GM21381 (cell line): ENCODE measurements at regions not wholly inside any gene's neighbourhood (a gene's known extent, or its start where the extent isn't known, plus 50 kb on each side); places are given as distances from the start of the nearest gene placed in this dataset.
"Not testable (repeated sequence)": the region's sequence is repeated elsewhere in the genome, so short reads cannot be mapped to it uniquely, and the experiment has no call there.

ENCODE experiments used
- ATAC-seq: cut with Tn5 transposase; IDR thresholded peaks from one replicate; pipeline ENCODE4 v1.9.1; 2021; ENCODE audit warnings: mild to moderate bottlenecking, moderate library complexity; ENCODE audit not compliant: unreplicated experiment

DNA sequence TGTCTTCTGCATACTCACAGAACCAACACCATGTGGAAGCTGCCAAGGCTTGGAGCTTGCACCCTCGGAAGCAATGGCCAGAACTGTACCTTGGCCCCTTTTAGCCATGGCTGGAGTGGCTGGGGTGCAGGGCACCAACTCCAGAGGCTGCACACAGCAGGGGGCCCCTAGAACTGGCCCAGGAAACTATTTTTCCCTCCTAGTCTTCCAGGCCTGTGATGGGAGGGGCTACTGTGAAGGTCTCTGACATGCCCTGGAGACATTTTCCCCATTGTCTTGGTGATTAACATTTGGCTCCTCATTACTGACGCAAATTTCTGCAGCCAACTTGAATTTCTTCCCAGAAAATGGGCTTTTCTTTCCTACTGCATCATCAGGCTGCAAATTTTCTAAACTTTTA, 248.6 kb upstream of the RHOBTB1 start:
- ATAC-seq = not testable (repeated sequence)

DNA sequence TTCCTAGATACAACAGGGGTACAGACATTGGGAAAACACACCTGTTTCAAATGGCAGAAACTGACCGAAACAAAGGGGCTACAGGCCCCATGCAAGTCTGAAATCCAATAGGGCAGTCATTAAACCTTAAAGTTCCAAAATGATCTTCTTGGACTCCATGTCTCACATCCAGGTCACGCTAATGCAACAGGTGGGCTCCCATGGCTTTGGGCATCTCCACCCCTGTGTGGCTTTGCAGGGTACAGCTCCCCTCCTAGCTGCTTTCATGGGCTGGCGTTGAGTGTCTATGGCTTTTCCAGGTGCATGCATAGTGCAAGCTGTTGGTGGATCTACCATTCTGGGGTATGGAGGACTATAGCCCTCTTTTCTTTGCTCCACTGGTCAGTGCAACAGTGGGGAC, 248.1 kb upstream of the RHOBTB1 start:
- ATAC-seq = no peak

DNA sequence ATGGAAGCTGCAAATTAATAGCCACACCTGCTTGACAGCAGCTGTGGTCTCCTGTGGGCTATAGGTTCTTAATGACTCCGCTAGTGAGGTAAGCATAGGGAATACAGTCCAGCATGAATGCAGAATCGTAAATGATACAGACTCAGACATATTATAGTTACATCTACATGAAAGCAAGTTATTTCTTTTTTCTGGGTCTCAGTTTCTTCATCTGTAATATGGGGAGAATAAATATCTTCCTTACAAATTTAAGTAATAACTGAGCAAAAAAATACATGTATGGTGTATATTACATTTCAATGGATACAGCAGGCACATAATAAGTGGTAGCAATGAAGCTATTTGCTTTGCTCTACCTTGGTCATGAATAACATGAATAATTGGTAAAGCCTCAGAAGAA, 245.9 kb upstream of the RHOBTB1 start:
- no peak for ATAC-seq

DNA sequence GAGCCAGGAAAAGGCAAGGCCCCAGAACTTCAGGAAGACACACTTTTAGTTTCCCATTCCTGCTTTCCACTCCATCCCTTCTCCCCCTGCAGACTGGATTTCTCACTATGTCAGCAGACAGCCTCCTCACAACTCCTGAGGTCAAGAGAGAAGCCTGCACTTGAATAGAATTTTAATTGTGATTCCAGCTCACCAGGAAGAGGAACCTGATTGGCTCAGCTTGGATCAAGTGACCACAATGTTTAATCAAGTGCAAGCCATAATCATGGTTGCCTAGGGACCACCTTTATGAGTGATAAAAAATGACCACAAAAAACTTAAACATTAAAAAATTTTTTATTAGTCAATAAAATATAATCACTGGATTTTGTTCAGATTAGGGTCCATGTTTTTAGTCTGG, 244.7 kb upstream of the RHOBTB1 start:
- ATAC-seq = no peak

DNA sequence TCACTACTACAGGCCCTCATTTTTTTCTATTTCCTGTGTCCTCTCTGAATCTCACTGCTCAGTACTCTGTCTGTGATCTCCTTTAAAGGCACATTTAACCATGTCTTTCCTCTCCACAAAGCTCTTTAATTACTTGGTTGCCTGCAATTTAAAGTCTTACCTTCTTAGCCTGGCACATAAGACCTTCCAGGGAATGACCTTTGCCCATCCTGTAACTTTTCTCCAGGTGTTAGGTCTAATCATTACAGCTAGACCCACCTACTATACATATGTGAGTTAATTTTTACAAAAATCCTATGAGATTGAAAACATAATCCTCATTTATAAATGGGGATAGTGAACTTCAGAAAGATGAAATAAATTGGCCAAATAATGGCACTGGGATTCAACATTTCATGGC, 244.1 kb upstream of the RHOBTB1 start:
- no peak for ATAC-seq

DNA sequence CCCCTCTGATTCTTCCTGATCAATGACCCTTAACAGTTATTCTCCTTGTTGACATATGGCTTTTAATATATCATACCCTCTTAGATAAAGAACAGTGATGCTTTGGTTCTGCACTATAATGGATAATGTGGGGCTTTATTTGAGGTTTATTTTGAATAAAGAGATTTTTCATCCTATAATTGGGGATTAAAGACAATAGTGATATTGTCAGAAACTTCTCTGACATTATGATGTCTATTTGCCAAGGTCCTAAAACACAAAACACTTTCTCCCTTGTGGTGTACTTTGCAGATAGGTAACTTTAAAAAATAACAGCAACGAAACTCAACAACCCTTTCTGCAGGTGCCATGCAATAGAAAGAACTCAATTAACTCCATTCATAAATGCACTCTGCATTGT, 243.6 kb upstream of the RHOBTB1 start:
- ATAC-seq = no peak

DNA sequence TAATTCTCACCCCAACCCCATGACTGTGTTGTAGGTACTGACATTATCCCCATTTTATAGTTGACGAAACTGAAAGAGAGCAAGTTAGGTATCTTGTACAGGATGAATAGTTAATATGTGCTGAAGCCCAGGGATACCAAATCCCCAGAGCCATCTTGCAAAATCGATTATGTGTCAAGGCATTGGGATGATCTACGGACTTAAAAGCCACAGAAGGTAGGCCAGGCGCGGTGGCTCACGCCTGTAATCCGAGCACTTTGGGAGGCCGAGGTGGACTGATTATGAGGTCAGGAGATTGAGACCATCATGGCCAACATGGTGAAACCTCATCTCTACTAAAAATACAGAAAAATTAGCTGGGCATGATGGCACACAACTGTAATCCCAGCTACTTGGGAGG, 242.4 kb upstream of the RHOBTB1 start:
- ATAC-seq = no peak

DNA sequence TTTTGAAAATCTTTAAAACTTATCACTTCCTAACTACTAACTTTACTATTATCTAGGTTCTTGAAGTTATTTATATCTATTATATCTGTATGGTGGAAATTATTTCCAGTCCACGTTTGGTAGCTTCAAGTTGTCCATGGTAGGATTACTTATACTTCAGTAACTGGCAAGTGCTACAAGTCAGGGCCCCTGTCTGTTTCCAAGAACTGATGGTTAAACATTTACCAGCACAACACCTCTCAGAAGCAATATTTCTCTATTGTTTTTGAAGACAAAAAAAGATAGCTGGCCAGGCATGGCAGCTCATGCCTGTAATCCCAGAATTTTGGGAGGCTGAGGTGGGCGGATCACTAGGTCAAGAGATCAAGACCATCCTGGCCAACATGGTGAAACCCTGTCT, 240.4 kb upstream of the RHOBTB1 start:
- no peak for ATAC-seq

DNA sequence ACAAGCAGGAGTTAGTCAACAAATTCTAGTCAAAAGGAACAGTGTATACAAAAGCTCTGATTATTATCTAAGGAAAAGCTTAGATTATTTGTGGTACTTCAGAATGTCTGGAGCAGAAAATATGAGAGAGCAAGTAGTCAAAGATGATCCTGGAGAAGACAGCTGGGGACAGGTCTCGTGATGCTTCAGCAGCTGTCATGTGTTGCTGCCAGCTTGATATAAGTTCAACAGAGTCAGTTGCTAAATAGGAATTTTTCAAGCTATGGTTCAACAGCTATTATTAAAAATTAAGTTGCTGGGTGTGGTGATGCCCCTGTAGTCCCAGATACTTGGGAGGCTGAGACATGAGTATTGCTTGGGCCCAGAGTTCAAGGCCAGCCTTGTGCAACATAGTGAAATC, 240.0 kb upstream of the RHOBTB1 start:
- no peak for ATAC-seq

DNA sequence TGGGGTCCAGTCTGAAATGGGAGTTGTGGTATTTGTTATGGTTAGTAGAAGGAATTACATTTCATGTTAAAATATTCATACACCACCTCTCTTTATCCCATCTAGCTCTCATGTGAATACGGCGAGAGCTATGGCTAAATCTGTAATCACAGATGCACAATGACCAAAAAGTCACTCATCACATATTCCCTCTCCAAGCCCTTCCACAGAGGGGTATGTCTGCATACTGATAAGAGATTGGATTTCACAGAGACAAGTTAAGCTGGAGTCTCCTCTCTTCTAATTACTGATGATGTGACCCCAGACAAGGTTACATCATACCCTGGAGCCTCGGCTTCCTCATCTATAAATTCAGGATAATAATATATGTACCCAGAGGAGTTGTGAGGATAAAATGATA, 237.8 kb upstream of the RHOBTB1 start:
- no peak for ATAC-seq

DNA sequence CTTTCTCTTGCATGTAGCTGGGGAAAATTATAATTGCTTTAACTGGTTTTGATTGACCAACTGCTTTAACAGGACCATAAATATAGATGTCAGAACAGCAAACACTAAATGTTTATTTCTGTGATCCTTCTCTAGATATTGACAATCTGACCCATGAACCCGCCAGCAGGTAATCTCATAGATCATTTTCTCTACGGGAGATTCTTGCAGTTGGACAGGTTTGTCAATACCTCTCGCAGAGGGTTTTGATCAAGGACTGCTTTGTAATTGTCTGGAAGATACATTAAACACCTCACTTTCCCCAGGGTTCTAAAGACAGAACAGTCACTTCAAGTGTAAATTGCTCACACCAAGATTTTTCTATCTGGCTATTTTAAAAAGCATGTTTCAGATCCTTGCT, 235.8 kb upstream of the RHOBTB1 start:
- ATAC-seq = no peak

DNA sequence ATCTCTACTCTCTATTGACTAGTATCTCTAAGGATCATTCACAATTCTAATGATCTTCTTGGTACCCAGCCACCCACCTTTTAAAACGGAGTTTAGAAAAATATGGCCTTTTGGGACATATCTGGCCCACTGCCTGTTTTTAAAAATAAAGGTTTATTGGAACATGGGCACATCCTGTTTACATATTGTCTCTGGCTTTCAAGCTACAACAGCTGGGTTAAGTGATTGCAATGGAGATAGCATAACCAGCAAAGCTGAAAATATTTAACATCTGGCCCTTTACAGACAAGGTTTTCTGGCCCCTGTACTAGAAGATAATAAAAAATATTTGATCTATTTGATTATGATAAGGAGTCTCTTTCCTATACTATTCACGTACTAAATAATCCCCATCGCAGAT, 232.4 kb upstream of the RHOBTB1 start:
- ATAC-seq = no peak

DNA sequence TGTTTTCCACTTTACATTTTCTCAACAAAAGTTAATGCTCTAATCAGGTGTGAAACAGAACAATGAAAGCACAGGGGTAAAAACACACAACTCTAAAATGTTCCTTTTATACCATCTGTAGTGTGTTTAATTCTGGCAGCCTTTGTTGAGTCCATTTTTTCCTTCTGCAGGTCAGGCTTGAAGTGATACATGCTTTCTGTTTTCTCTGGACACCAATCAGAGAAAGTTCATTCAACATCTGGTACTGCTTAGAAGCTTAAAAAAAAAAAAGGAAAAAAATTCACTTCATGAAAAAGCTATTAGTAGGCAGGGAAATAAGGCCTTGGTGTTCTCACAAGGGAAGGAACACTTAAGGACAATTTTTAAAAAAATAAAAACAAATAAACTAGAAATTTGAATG, 231.3 kb upstream of the RHOBTB1 start:
- ATAC-seq = no peak

DNA sequence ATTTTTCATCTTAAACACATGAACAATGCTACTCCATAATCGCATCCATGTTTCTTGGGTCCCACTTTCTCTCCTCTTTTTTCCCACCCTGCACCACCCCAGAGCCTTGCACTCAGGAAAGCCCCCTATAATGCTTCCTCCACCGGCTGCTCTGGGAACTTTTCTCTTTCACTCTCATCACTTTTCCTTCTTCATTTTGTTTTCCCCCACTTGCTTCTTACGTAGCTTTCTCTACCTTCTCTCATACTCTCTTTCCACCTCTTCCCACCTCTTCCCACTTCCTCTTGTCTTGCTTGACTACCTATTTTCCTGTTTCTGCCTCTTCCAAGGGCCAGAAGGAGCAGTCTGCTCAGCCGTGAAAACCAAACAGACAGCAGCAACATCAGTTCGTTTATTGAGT, 229.5 kb upstream of the RHOBTB1 start:
- ATAC-seq = no peak

DNA sequence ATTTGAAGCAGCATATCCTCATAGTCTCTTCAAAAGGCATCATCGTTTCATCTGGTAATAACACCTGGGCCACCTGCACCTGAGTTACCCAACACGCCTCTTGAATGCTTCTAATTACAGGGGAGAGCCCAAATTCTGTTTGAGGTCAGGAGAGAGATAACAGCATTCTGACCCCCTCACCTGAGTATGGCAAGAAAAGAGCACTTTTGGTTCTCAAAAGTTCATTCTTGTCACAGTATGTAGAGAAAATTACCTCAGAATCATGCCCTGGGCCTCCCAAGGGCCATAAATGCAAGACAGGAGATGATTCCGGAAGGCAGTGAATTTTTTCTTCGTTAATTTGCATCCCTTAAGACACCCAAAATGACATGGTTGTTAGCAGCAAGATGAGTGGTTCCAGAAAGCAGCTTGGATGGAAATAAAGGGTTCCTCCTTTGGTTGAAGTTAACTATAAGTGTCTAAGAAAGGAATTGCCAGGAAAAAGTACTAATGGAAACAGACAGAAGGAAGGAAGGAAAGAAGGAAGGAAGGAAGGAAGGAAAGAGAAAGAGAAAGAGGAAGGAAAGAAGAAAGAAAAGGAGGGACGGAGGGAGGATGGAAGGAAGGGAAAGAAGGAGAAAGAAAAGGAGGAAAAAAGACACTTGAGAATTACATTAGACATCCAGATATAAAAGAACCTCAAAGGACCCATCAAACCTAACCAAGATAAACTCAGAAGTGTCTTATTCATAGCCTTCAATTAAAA, 228.4 kb upstream of the RHOBTB1 start:
- no peak for ATAC-seq

DNA sequence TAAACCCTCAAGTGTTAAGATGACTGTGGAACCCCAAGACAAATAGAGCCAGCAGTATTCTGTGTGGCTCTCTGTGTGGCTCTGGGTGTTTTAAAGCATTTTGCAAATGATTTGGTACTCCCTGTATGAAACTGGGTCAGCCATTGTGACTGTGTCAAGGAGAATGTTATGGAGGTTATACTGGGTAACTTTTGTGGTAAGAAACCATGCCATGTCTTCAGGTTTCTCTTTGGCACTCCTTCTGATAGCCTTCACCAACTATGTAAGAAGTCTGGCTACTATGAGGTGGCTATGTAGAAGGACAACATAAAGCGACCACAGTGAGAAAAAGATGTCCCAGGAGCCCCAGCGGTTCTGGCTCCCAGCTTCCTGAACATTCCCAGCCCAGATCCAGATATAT, 226.6 kb upstream of the RHOBTB1 start:
- ATAC-seq = no peak

DNA sequence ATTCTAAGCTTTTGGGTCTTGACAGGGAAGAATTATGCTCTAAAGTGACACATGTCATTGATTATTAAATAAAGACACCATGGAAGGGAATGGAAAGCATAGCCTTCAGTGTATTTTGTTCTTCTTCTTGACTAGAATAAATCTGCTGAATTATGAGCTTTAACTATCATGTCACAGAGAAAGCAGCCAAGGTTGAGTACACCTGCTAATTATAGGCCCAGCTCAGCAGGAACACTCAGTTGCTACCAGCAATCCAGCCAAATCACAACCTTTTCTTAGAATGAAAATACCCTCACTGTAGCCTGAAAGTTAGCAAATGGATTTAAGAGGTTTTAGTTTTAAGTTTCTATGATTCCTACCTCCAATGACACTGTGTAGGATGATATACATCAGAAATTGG, 225.3 kb upstream of the RHOBTB1 start:
- no peak for ATAC-seq

DNA sequence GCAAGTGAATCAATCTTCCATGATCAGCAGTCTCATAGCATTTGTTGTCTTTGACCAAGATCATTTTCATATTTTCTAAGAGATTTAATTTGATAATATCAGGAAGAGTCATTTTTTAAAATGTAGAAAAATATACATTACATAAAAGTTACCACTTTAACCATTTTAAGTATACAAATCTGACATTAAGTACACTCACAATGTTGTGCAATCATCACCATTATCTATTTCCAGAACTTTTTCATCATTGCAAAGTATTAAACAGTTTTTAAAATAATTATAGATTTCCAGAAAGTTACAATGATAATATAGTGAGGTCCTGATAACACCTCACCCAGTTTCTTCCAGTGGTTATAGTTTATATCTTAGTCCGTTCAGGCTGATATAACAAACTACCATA, 222.5 kb upstream of the RHOBTB1 start:
- no peak for ATAC-seq

DNA sequence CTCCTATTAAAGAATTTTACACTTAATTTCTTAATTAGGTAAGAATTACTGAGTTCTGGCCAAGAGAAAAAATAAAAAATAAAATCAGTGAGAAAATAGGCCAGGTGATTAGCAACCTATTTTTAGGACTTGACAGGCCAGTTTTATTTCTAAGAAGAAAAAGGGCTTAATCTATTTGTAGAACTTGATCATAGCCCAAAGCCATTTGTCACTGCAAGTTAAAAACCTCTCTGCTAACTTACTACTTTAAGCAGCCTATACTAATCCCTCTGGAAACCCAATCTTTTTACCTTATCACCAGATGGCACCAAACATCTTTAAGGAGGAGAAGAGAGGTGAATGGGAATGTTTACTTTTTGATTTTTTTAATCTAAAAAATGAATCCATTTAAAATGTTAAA, 222.1 kb upstream of the RHOBTB1 start:
- ATAC-seq = no peak

DNA sequence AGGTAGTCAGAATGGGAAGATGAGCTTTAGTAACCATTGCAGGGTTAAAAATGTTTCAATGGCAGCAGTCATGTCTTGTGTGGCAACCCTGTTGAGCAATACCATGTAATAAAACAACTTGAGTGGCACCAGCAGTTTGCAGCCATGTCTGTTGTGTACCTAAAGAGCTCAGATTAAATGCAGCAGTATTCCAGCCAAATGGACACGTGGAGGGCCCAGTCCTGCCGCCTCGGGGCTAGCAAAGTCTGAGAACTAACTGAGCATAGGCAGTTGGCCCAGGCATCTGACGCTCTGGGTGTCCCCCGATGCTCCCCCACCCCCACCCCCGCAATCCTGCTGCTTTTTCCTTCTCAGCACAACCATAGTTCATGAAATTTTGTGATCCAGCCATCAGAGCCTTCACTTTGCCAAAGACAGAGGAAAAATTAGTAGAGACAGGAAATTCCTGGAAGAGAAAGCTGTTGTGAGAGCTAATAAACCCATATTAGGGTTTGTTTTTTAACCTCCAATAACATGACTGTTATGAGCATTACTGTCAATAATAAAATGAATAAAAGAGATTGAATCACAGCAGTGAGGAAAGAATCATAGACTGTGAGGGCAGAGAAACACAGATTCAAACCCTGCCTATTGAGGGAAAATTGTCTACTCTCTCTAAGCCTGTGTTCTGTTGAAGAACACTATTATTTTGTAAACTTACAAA, 220.6 kb upstream of the RHOBTB1 start:
- ATAC-seq = no peak

DNA sequence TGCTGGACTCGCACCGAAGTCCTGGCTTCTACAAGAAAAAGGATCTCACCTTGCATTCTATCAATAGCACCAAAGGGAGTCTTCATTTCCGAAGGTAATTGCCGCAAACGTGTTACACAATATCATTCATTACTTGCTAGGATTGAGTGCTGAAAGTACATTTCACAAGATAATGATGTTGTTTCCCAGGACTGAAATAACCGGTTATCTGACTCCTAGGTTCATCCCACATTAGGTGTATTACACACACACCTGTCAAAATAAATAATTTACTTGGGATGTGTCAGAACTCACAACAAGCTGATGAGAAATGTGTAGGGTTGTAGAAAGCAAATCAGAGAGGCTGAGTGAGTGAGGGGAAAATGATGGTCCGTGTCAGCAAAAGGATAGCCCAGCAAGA, 219.4 kb upstream of the RHOBTB1 start:
- ATAC-seq = no peak

DNA sequence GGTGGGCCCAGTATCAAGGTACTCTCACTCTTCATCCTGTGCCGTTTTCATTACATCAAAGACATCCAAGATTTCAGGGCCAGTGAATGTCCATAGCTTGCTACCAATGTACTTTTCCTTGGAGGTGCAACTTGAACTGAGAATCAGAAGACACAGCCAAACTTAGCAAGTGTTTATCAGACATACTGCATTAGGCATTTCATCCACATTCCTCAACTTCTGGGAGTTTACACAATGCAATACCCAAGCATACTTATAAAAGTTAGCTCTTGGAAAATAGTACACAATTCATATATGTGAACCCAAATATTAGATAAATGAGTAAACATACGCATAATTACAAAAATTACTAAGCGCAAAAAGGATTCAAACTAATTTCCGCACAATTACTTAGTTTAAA, 216.3 kb upstream of the RHOBTB1 start:
- no peak for ATAC-seq

DNA sequence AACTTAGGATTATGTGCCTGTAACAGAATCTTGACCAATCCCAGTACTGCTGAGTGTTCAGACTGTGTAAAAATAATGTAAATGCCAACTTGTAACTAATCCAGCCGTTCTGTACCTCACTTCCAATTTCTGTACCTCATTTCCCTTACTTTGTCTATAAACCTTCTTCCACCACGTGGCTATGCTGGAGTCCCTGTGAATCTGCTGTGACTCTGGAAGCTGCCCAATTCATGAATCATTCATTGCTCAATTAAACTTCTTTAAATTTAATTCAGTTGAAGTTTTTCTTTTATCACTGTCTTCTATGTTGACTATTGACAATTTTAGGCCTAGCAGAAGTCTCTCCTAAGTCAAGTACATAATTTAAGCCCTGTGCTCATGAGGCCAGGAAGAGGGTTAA, 215.3 kb upstream of the RHOBTB1 start:
- no peak for ATAC-seq
